A673 (cell line): ENCODE measurements at regions not wholly inside any gene's neighbourhood (a gene's known extent, or its start where the extent isn't known, plus 50 kb on each side); places are given as distances from the start of the nearest gene placed in this dataset.

Source experiments
- BruUV-seq: library from RNA; stranded (reverse); fragments of 400-500 nt; replicated peaks from 2 replicates; lab custom pipeline; 2021; lab: Mats Ljungman, UMichigan
- CTCF ChIA-PET: fragments of 300-600 bp; sonication (Branson Sonifier 250); formaldehyde crosslinking; loops from one replicate; lab custom pipeline; 2022; ENCODE audit warnings: antibody characterized with exemption; lab: Charles Lee
- POLR2A ChIA-PET: fragments of 300-600 bp; sonication (Branson Sonifier 250); formaldehyde crosslinking; loops from one replicate; lab custom pipeline; 2022; ENCODE audit warnings: antibody characterized with exemption; ENCODE audit not compliant: low non-redundant PET; lab: Charles Lee
- DNase-seq: peaks from one replicate; pipeline ENCODE4 v3.0.0-alpha.2; 2015; ENCODE audit warnings: low spot score
- H3K27ac ChIP-seq: fragments of 200-600 bp; sonication (generic); 2 replicates; pipeline ENCODE4 v1.5.1; 2016; ENCODE audit warnings: mixed run types, low read depth, mild to moderate bottlenecking, mixed read lengths, antibody characterized with exemption, low read length; ENCODE audit not compliant: poor library complexity, severe bottlenecking
- H3K27me3 ChIP-seq: fragments of 200-600 bp; sonication (generic); replicated peaks from 2 replicates; pipeline ENCODE4 v1.6.1; 2017; ENCODE audit warnings: mixed run types, low read depth, mild to moderate bottlenecking, mixed read lengths, antibody characterized with exemption, low read length; ENCODE audit not compliant: insufficient read depth, poor library complexity
- H3K36me3 ChIP-seq: fragments of 200-600 bp; sonication (generic); 2 replicates; pipeline ENCODE4 v1.6.1; 2016; ENCODE audit warnings: mixed run types, mild to moderate bottlenecking, mixed read lengths, antibody characterized with exemption, low read length; ENCODE audit not compliant: insufficient read depth, poor library complexity, severe bottlenecking
- H3K4me1 ChIP-seq: fragments of 200-600 bp; sonication (generic); 2 replicates; pipeline ENCODE4 v1.6.1; 2017; ENCODE audit warnings: mixed run types, mild to moderate bottlenecking, mixed read lengths, antibody characterized with exemption, low read length; ENCODE audit not compliant: insufficient read depth, poor library complexity, severe bottlenecking
- H3K4me3 ChIP-seq: fragments of 200-600 bp; sonication (generic); 2 replicates; pipeline ENCODE4 v1.5.1; 2016; ENCODE audit warnings: low read depth, mixed run types, mild to moderate bottlenecking, mixed read lengths, low read length; ENCODE audit not compliant: poor library complexity, severe bottlenecking
- H3K9me3 ChIP-seq: fragments of 200-600 bp; sonication (generic); 2 replicates; pipeline ENCODE4 v1.6.1; 2016; ENCODE audit warnings: mixed run types, low read depth, mild to moderate bottlenecking, mixed read lengths, antibody characterized with exemption, low read length; ENCODE audit not compliant: poor library complexity, severe bottlenecking
- CTCF ChIP-seq: fragments of 300-800, 200-600 bp; sonication (generic); conservative IDR thresholded peaks from 2 replicates; pipeline ENCODE4 v1.5.1; 2017; ENCODE audit warnings: low read depth, mild to moderate bottlenecking, antibody characterized with exemption, low read length, moderate library complexity, mixed read lengths
- EZH2 ChIP-seq: fragments of 200-600 bp; sonication (generic); IDR thresholded peaks from 2 replicates; pipeline ENCODE4 v1.6.1; 2017; ENCODE audit warnings: borderline replicate concordance, low read depth, mild to moderate bottlenecking, mixed read lengths, antibody characterized with exemption, low read length; ENCODE audit not compliant: poor library complexity, severe bottlenecking
- intact Hi-C: fragments of 100-400 bp; cut with micrococcal nuclease; formaldehyde crosslinking; loops from one replicate; pipeline ENCODE4 v1.10.0; 2022; ENCODE audit not compliant: unreplicated experiment

DNA sequence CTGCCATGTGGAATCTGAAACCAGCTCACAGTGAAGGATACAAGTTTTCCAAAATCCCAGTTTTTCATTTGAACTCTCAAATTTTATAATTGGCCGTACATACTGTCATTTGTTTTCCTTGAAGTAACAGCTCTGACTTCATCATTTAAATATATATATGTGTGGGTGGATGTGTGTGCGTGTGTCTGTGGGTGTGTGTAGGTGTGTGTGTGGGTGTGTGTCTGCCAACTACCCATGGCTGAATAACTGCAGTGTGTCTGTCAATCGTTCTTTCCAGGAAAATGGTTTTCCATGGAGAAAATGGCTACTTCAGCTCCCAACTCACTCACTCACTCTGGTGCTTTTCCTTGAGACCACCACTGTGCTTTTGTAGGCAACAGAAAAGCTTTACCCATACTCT lies 169.0 kb downstream of the PLPP3 start:
- Histone ChIP-seq H3K36me3 (no peaks in the 10 kb centered on the region), H3K9me3 (no peaks in the 10 kb centered on the region), H3K4me3 (no peak overlapping the region), H3K27ac (no peak overlapping the region), H3K4me1 (no peaks in the 10 kb centered on the region), H3K27me3 (peaks cover 5% of the 10 kb centered on the region)
- no peak for DNase-seq
- CTCF ChIA-PET = no interaction called here
- no TSS peak for BruUV-seq
- POLR2A ChIA-PET = no interaction called here
- intact Hi-C loops = no loop called here
- TF ChIP-seq EZH2 (no peak), CTCF (no peak)

- no peak overlapping the region for H3K4me3 ChIP-seq
- DNase-seq = no peak
- no peak overlapping the region for H3K27ac ChIP-seq
- intact Hi-C loops = loop anchor here (10.0 kb wide), 1 partner anchor 166 kb away; the partner anchor contains the start of gene PLPP3
- H3K4me1 ChIP-seq = no peaks in the 10 kb centered on the region
- no TSS peak for BruUV-seq
- H3K36me3 ChIP-seq = no peaks in the 10 kb centered on the region
- H3K27me3 ChIP-seq = peaks cover 5% of the 10 kb centered on the region
- ChIA-PET CTCF (no interaction called here), POLR2A (no interaction called here)
- H3K9me3 ChIP-seq = no peaks in the 10 kb centered on the region
- TF ChIP-seq CTCF (0 out of 2 replicates have a peak, but pooled peaks have one; percentile 12), EZH2 (no peak)
These were observed 170.2 kb downstream of the PLPP3 start for GRCh38 chr1:56409112-56409691.

GRCh38 chr1:56406821-56407220 lies 172.5 kb downstream of the PLPP3 start:
- POLR2A ChIA-PET = no interaction called here
- Histone ChIP-seq H3K27me3 (no peaks in the 10 kb centered on the region), H3K4me3 (no peak overlapping the region), H3K9me3 (no peaks in the 10 kb centered on the region), H3K27ac (no peak overlapping the region), H3K36me3 (no peaks in the 10 kb centered on the region), H3K4me1 (no peaks in the 10 kb centered on the region)
- intact Hi-C loops = loop anchor here (10.0 kb wide), 1 partner anchor 168 kb away; the partner anchor contains the start of gene PLPP3
- BruUV-seq = no TSS peak
- CTCF ChIA-PET = no interaction called here
- no peak for DNase-seq
- TF ChIP-seq CTCF (no peak), EZH2 (no peak)
